Activated CD8-positive, alpha-beta T cell treated with anti-CD3 and anti-CD28 coated beads for 36 hours (primary cell): ENCODE measurements at regions not wholly inside any gene's neighbourhood (a gene's known extent, or its start where the extent isn't known, plus 50 kb on each side); places are given as distances from the start of the nearest gene placed in this dataset.

Source experiments
- ATAC-seq: fragments of 200-7000 bp; cut with Tn5 transposase; one replicate; pipeline ENCODE4 v1.10.0; 2021; ENCODE audit warnings: mild to moderate bottlenecking, moderate library complexity
- CTCF ChIA-PET: fragments of 350-600 bp; sonication (Branson Sonifier 250); formaldehyde crosslinking; loops from one replicate; lab custom pipeline; 2021; ENCODE audit warnings: antibody characterized with exemption; lab: Charles Lee
- POLR2A ChIA-PET: fragments of 350-600 bp; sonication (Branson Sonifier 250); formaldehyde crosslinking; loops from one replicate; lab custom pipeline; 2021; ENCODE audit warnings: antibody characterized with exemption; lab: Charles Lee
- DNase-seq: peaks from one replicate; pipeline ENCODE4 v3.0.0-alpha.2; 2020
- H3K27ac Mint-ChIP-seq: one replicate; pipeline ENCODE4 v1.8.0; 2021; ENCODE audit warnings: mild to moderate bottlenecking, mixed read lengths
- H3K27me3 Mint-ChIP-seq: one replicate; pipeline ENCODE4 v1.8.0; 2021; ENCODE audit warnings: mixed read lengths
- H3K36me3 Mint-ChIP-seq: one replicate; pipeline ENCODE4 v1.8.0; 2021; ENCODE audit warnings: low read depth, mixed read lengths
- H3K4me1 Mint-ChIP-seq: one replicate; pipeline ENCODE4 v1.8.0; 2021; ENCODE audit warnings: low read depth, mixed read lengths
- H3K4me3 Mint-ChIP-seq: one replicate; pipeline ENCODE4 v1.8.0; 2021; ENCODE audit warnings: mild to moderate bottlenecking, moderate library complexity, mixed read lengths
- H3K9me3 Mint-ChIP-seq: one replicate; pipeline ENCODE4 v1.8.0; 2021; ENCODE audit warnings: mixed read lengths
- intact Hi-C: fragments of 100-400 bp; cut with micrococcal nuclease; formaldehyde crosslinking; loops from one replicate; pipeline ENCODE4 v1.10.0; 2022
- TF ChIP-seq, protein P1 (sequence below): fragments of 200-600 bp; IDR thresholded peaks from one replicate; pipeline ENCODE4 v1.8.0; 2022; ENCODE audit warnings: antibody characterized with exemption, mild to moderate bottlenecking

DNA sequence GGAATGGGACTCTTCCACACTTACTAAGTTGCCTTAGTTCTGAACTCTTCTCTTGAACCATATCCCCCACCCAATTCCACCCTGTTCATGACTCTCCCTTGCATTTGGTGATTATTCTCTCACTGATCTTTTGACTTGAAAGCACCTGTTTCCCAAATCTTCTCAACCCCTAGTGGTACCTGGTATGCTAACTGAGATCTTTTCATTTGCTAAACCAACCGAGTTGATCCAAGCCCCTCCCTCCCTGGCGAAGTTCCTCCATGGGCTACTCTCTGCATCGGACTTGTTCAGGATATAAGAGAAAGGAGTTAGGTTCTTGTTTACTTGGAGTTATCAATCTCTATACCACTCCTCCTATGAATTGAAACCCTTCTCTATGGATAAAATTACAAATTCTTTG lies 593.5 kb downstream of the BCL11A start:
- Mint-ChIP-seq H3K36me3 (no peaks in the 10 kb centered on the region), H3K4me1 (no peaks in the 10 kb centered on the region), H3K27ac (no peak overlapping the region), H3K9me3 (no peaks in the 10 kb centered on the region), H3K27me3 (no peaks in the 10 kb centered on the region), H3K4me3 (no peak overlapping the region)
- ChIA-PET CTCF (no interaction called here), POLR2A (interaction anchor here (1.2 kb wide), 1 partner anchor 12 kb away, joined by 4 read pairs; no protein-coding TSS in a partner anchor)
- intact Hi-C loops: no loop called here
- ATAC-seq (no peak), DNase-seq (no peak)
- TF ChIP-seq, protein P1, sequence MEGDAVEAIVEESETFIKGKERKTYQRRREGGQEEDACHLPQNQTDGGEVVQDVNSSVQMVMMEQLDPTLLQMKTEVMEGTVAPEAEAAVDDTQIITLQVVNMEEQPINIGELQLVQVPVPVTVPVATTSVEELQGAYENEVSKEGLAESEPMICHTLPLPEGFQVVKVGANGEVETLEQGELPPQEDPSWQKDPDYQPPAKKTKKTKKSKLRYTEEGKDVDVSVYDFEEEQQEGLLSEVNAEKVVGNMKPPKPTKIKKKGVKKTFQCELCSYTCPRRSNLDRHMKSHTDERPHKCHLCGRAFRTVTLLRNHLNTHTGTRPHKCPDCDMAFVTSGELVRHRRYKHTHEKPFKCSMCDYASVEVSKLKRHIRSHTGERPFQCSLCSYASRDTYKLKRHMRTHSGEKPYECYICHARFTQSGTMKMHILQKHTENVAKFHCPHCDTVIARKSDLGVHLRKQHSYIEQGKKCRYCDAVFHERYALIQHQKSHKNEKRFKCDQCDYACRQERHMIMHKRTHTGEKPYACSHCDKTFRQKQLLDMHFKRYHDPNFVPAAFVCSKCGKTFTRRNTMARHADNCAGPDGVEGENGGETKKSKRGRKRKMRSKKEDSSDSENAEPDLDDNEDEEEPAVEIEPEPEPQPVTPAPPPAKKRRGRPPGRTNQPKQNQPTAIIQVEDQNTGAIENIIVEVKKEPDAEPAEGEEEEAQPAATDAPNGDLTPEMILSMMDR: no peak

GRCh38 chr2:59957504-59957903 lies 596.0 kb downstream of the BCL11A start:
- intact Hi-C loops: no loop called here
- Mint-ChIP-seq H3K9me3 (no peaks in the 10 kb centered on the region), H3K4me1 (no peaks in the 10 kb centered on the region), H3K27me3 (no peaks in the 10 kb centered on the region), H3K27ac (no peak overlapping the region), H3K36me3 (no peaks in the 10 kb centered on the region), H3K4me3 (no peak overlapping the region)
- TF ChIP-seq, protein P1: no peak
- CTCF ChIA-PET: no interaction called here
- DNase-seq (no peak), ATAC-seq (no peak)
- POLR2A ChIA-PET: no interaction called here

DNA sequence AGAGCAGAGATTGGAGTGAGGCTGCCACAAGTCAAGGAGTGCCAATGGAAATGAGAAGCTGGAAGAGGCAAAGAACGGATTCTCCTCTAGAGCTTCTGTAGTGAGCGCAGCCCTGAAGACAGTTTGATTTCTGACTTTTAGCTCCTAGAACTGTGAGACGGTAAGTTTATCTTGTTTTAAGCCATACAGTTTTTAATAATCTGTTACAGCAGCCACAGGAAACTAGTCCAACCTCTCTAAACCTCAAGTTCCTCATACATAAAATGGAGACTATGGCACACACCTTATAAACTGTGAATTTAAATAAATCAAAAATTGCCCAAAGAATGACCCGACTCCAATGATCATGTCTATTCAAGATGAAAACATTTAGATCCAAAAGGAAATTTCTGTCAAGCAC lies 596.5 kb downstream of the BCL11A start:
- TF ChIP-seq, protein P1: no peak
- intact Hi-C loops: no loop called here
- CTCF ChIA-PET: no interaction called here

GRCh38 chr2:59947917-59948541 lies 605.4 kb downstream of the BCL11A start:
- Mint-ChIP-seq H3K36me3 (no peaks in the 10 kb centered on the region), H3K4me1 (no peaks in the 10 kb centered on the region), H3K27ac (no peak overlapping the region), H3K4me3 (no peak overlapping the region), H3K9me3 (no peaks in the 10 kb centered on the region), H3K27me3 (no peaks in the 10 kb centered on the region)
- POLR2A ChIA-PET: interaction anchor here (0.8 kb wide), 1 partner anchor 25 kb away, joined by 3 read pairs; no protein-coding TSS in a partner anchor
- intact Hi-C loops: no loop called here
- ATAC-seq: no peak
- CTCF ChIA-PET: no interaction called here
- TF ChIP-seq, protein P1: no peak
- DNase-seq: no peak

More for the DNA sequence above, 596.5 kb downstream of the BCL11A start:
- Mint-ChIP-seq H3K4me3 (no peak overlapping the region), H3K36me3 (no peaks in the 10 kb centered on the region), H3K4me1 (no peaks in the 10 kb centered on the region), H3K27me3 (no peaks in the 10 kb centered on the region), H3K27ac (no peak overlapping the region), H3K9me3 (no peaks in the 10 kb centered on the region)
- ATAC-seq (no peak), DNase-seq (no peak)
- POLR2A ChIA-PET: no interaction called here

- ChIA-PET CTCF (no interaction called here), POLR2A (no interaction called here)
- Mint-ChIP-seq H3K27me3 (no peaks in the 10 kb centered on the region), H3K4me3 (no peak overlapping the region), H3K4me1 (no peaks in the 10 kb centered on the region), H3K9me3 (no peaks in the 10 kb centered on the region), H3K27ac (no peak overlapping the region), H3K36me3 (no peaks in the 10 kb centered on the region)
- TF ChIP-seq, protein P1: no peak
- ATAC-seq (no peak), DNase-seq (no peak)
- intact Hi-C loops: no loop called here
These were observed 606.2 kb downstream of the BCL11A start for GRCh38 chr2:59947209-59947608.
